ENCODE measurements at regions not wholly inside any gene's neighbourhood (a gene's known extent, or its start where the extent isn't known, plus 50 kb on each side); places are given as distances from the start of the nearest gene placed in this dataset.

DNA sequence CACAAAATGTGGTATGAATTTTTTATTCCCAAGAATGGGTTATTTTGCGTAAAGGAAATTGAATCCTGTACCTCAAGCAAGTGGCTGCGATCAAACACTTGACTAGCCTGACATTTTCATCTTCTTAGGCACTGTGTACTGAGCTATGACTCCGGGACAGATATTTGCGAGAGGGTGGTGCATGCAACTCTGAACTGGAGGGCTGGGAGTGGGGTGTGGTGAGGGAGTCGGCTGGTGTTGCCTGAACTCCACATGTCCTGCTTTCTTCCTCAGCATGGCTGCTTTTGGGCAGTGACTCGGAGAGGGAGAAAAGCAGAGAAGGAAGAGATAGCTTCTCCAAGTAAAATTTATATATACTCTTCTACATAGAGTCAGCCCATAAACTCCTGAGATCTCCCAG lies 68.5 kb upstream of the GATB start:
- TF ChIP-seq, protein P1, sequence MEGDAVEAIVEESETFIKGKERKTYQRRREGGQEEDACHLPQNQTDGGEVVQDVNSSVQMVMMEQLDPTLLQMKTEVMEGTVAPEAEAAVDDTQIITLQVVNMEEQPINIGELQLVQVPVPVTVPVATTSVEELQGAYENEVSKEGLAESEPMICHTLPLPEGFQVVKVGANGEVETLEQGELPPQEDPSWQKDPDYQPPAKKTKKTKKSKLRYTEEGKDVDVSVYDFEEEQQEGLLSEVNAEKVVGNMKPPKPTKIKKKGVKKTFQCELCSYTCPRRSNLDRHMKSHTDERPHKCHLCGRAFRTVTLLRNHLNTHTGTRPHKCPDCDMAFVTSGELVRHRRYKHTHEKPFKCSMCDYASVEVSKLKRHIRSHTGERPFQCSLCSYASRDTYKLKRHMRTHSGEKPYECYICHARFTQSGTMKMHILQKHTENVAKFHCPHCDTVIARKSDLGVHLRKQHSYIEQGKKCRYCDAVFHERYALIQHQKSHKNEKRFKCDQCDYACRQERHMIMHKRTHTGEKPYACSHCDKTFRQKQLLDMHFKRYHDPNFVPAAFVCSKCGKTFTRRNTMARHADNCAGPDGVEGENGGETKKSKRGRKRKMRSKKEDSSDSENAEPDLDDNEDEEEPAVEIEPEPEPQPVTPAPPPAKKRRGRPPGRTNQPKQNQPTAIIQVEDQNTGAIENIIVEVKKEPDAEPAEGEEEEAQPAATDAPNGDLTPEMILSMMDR (conservative IDR thresholded peaks at IDR 0.05), result no peak
- TF ChIP-seq ZFX (IDR thresholded peaks at IDR 0.05), result no peak
